Iris pigment epithelial cell (primary cell): ENCODE measurements at regions not wholly inside any gene's neighbourhood (a gene's known extent, or its start where the extent isn't known, plus 50 kb on each side); places are given as distances from the start of the nearest gene placed in this dataset.
"Not testable (repeated sequence)": the region's sequence is repeated elsewhere in the genome, so short reads cannot be mapped to it uniquely, and the experiment has no call there.

ENCODE experiments used
- DNase-seq: peaks from one replicate; pipeline ENCODE4 v3.0.0-alpha.2; 2011; ENCODE audit warnings: low read depth

DNA sequence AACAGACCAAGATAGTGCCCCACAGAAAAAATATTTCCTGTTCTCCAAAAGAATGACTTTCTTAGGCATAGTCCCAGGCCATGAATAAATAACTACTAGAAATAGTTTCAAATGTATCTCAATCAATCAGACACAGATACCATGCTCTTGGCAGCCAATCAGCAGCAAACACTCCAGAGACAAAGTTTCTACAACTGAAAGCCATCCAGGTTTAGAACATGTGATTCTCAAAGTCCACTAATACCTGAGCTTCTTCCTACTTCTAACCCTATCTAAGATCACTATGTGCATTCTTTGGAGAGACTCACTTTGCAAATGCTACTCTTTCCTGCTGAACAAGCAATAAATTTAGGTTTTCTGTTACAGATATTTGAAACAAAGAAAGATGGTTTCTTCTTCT lies 425.8 kb upstream of the GRIN3A start:
- DNase-seq = no peak

DNA sequence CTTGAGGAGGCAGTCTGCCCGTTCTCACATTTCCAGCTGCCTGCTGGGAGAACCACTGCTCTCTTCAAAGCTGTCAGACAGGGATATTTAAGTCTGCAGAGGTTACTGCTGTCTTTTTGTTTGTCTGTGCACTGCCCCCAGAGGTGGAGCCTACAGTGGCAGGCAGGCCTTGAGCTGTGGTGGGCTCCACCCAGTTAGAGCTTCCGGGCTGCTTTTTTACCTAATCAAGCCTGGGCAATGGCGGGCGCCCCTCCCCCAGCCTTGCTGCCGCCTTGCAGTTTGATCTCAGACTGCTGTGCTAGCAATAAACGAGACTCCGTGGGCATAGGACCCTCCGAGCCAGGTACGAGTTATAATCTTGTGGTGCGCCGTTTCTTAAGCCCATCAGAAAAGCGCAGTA lies 414.6 kb upstream of the GRIN3A start:
- not testable (repeated sequence) for DNase-seq

DNA sequence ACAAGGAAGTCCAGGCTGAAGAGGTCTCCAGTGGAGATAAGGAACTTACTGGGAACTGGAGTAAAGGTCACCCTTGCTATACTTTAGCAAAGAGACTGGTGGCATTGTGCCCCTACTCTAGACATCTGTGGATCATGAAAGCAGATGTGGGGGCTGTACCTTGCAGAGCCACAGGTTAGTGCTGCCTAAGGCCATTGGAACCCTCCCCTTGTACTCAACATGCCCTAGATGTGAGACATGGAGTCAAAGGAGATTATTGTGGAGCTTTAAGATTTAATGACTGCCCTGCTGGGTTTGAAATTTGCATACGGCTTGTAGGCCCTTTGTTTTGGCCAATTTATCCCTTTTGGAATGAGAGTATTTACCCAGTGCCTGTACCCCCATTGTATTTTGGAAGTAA lies 397.3 kb upstream of the GRIN3A start:
- DNase-seq = no peak

DNA sequence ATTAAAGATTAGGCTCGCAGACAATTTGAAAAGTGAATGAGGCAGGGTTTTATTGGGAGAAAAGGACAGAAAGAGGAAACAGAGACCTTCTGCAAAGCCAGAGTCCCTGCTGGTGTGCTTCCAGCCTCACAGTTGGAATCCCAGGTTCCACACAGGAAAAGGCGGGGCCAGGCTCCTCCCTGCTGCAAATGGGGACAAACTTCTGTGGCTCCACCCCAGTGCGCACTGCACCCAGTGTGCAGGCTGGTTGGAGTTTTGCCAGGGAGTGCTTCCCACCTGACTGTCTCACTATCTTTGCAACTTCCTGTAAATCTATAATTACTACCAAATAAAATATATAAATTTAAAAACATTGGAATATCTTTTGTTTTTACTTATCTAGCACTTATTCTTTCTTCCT lies 386.0 kb upstream of the GRIN3A start:
- DNase-seq = no peak

DNA sequence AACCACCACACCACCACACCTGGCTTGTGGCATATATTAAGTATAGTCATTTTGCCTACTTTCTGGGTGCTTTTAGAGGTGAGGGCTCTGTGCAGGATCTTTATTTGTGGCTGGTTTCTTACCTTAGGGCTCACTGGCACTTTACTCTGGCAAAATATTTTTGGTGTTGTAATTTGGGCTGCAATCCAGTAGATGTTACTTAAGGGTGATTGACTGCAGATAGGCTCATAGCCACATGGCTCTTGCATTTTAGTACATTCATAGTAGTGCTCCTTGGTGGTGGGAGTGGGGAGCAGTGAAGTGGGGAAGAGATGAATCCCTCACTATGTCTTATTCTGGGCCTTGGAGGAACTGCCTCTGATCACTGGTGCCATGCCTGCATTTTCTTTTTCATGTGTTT lies 376.1 kb upstream of the GRIN3A start:
- no peak for DNase-seq

DNA sequence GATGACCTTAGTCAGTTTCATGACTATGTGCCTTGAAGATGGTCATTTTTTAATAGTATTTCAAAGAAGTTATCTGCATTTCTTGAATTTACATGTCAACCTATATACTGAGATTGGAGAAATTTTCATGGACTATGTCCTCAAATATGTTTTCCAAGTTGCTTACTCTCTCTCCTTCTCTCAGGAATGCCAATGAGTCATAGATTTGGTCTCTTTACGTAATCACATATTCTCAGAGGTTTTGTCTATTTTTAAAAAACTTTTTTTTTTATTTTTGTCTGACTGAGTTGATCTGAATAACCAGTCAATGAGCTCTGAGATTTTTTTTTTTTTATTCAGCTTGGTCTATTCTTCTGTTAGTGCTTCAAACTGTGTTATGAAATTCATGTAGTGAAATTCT lies 374.7 kb upstream of the GRIN3A start:
- DNase-seq = peak; percentile 8

DNA sequence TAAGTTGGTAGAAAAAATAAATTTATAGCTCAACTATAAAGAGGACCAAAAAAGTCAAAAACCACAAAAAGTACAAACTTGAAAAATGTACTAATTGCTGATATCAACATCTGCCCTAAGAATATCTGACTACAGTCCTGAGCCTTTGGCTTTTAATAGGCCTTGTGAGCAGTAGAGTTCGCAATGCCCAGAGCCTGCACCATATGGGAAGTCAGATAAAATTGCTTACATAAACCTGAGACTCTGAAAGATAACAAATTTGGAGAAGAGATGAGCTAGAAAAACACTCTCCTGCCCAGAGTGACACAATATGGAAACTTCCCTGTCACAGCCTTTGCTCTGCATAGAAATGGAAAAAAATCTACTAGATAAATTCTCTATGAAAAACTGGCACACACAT lies 368.0 kb upstream of the GRIN3A start:
- no peak for DNase-seq

DNA sequence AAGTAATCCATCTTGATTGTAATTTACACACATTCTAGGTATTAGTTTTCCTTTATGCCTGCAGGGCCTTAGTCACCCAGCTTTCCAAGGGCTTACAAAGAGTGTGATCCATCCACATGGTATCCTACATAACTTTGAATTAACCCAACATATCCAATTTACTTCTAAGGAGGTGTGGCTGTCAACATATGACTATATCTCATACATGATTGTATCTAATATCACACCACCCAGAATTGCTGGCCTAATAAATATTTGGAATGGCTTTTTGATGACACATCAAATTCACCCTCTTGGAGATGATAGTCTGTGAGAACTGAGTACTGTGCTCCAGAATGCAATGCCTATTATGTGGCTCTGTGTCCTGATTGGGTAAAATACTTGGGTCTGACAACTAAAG lies 363.3 kb upstream of the GRIN3A start:
- peak; percentile 8 for DNase-seq

DNA sequence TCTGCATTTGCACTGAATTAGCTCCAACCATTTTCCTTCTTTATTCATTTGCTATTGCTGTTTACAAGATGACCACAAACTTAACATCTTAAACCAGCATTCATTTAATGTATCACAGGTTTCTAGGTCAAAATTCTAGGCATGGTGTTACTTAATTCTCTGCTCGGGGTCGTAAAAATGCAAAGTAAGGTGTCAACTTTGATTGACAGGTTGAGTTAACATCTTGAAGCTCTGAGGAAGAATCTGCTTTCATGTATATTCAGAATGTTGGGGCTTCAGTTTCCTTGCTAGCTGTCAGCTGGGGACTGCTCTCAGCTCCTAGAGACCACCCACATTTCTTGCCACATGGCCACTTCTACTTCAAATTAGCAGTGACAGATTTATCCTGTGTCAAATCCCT lies 348.7 kb upstream of the GRIN3A start:
- DNase-seq = no peak

DNA sequence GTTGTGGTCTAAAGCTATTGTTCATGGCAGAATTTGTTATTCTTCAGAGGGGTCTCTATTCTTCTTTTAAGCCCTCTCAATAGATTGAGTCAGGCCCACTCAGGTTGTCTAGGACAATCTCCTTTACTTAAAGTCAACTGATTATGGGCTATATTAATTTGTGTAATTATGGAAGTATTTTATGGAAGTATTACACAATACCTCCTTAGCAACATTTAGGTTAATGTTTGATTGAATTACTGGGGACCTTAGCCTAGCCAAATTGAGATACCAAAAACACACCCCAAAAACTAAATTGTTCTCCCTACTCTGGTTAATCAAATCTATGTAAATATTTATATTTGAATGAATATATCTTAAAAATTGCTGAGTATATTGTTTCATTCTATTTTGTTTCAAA lies 347.1 kb upstream of the GRIN3A start:
- DNase-seq = no peak

DNA sequence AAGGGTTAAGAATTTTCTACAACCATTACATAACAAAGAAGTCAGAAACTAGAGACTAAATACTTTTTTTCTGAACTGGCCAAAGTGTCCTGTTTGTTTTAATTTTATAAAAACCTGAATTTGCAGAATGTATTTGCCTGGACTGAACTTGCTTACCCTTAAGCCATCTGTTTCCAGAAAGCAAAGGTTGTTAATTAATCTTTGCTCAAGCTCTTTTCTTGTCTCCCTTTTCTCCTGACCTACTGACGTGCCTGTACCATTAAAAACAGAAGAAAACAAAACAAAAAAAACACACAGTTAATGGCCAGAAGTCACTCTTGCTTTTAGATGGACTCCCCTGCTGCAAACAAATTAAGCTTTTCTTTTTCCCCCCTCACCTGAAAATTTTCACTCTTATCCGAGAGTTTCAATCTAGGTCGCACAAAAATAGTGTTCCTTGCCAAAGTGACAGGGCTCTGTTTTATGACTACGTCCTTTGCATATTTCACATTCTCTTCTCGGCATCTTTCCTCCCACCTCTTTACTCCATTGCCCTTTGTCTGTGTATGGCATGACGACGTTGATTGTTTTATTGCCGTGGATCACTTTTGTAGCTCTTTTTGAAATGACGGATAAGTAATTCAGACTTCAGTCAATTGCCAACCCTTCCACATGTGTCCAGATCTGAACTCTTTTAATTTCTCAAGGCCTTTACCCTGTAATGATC lies 333.8 kb upstream of the GRIN3A start:
- DNase-seq = no peak

DNA sequence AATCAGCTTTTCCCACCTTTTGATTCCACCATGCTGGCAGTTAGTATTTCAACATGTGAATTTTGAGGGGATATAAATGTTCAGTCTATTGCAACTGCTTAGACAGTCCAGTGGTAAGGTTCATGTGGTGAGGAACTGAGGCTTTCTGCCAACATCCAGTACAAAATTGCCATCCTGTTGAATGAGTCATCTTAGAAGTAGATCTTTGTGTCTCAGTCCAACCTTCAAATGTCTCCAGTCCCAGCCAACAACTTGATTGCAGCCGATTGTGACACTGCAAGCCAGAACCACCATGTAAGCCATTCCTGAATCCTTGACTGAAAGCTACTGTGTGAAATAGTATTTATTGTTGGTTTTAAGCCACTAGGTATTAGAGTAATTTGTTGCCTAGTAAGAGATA lies 331.5 kb upstream of the GRIN3A start:
- peak; percentile 20 for DNase-seq

DNA sequence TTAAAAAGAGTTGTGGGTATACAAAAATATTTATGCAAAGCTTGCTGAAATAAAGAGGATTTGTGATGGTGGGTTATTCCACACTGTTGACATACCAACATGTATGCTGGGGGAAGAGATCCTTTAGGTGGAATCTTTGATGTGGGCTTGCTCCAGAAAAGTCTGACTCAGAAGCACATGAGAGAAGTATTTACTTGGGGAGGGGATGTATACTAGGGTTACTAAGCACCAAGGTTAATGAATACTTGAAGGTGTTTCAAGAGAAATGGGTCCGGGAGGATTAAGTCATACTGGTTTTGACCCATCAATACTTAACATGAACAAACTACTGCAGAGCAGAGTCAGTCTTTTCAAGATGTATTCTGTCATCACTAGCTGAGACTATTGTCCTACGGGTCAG lies 316.4 kb upstream of the GRIN3A start:
- no peak for DNase-seq

DNA sequence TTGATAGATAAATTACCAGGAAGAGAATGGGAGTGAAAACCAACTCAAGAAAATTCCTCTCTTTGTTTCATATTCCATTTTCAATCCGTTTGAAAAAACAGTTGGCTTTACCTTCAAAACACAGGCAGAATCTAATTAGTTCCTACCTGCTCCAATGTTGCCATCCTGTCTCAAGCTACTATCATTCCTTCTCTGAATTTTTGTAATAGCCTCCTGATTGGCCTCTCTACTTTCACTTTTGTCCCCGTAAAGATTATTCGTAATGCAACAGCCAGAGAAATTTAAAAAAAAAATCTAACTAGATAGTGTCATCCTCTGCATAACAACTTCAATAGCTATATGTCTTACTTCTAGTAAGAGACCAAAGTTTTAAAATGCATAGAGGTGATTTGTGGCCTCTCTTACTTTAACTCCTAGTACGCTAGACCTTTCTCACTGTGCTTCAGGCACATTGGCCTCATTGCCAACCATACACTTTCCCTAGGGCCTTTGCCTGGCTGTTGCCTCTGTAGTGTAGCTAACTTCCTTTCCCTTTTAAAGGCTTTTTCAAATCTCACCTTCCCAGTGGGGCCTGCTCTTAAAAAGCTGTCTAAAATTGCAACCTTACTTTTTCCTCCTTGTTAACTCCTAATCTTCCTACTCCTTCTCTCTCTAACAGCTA lies 311.3 kb upstream of the GRIN3A start:
- DNase-seq = no peak

DNA sequence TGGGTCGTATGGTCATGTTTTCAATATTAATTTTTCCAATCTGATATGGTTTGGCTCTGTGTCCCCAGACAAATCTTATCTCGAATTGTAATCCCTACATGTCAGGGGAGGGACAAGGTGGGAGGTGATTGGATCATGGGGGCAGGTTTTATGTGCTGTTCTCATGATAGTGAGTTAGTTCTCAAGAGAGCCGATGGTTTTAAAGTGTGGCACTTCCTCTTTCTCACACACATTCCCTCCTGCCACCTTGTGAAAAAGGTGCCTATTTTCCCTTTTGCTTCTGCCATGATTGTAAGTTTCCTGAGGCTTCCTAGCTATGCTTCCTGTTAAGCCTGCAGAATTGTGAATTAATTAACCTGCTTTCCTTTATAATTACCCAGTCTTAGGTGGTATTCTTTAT lies 309.1 kb upstream of the GRIN3A start:
- DNase-seq = no peak

DNA sequence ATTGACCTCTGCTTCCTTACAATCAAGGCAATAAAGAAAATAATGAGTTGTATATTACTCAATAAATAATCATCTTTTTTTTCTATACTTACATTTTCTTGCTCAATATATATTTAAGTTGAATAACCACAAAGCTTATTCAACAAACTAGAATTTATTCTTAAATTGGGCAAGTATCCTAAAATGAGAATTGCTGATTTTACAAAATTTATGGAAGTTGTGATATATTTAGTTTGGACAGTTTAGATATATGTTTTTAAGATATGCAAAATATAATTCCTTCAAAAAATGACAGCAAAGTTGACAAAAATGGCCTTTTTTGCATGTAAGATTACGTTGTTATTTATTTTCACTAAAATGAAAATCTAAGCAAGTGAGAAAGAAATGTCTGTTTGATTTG lies 305.7 kb upstream of the GRIN3A start:
- no peak for DNase-seq

DNA sequence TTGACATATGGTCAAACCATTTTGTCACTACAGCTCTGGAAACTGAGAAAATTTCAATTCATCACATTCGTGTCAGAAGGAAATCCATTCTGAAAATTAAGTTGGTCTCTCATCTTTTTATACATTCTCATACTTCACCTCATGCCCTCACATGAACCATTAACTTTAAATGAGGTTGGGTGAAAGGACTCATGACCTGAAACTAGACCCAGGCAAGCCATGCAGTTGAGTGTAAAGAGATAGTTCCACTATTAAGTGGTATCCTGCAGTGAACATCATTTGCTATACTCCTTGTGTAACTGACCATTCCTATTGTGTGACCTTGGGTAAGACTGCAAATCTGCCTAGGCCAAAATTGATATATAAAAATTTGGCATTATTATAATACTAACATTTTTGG lies 299.6 kb upstream of the GRIN3A start:
- no peak for DNase-seq

DNA sequence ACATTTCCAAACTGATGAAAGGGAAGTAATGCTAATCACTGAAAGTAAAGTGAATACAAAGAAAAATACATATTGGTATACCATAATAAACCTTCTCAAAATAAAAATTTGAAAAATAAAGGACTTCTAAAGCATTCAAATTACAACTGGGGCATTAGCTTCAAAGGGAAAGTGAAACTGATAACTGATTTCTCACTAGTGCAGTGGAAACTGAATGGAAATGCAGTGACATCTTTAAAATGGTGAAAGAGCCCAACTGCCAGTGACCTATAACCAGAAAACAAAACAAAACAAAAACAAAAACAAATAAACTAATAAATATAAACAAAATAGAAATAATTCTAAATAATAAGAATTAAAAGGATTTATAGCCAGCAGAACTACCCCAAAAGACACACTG lies 297.5 kb upstream of the GRIN3A start:
- no peak for DNase-seq

DNA sequence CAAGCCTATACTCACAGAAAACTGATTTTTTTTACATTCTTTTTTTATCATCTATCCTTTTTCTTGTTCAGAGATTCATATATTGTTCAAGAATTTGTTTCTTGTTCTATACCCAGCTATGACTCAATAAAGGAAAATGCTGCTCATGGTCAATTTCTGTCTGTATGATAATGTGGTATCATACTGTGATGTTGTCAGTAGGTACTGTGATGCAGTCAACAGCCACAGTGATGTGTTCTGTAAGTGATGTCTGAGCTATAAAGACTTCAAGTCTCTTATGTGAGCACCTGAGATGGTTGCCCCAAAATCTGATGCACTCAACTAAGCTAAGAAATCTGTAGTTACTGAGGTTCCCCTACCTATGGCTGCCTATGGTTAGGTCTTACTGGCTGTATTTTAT lies 294.2 kb upstream of the GRIN3A start:
- DNase-seq = no peak

DNA sequence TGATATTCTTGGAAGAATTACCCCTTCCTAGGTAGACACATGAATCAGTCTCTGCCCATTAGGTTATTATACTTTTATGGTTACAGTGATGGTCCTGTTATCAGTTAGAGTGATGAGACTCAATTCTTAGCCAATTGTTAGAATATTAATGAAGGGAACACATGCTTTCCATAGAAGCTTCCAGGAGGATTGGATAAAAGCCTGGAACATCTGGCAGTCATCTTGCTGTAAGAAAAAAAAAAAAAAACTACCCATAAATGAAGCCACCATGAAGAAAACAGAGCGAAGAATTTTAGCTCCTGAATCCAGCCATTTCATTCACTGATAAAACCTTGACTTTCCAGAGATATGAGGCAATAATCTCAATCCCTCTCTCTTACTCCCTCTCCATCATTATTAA lies 262.5 kb upstream of the GRIN3A start:
- DNase-seq = no peak

DNA sequence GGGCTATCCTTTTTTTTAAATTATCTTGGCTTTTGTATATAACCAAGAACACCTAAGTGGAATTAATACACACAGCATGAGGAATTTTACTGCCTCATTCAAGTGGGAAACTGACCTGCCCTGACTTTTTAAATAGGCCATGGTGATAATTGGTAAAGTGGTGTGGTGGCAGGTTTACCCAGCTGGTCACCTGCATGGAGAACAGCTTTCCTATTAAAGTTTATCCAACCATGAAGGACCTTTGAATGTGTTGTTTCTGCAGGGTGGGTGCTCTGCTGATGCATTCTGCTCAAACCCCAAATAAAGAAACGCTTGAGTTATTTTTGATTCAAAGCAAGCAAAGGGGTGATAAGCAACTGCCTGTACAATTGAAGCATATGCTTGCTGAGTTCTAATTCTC lies 261.0 kb upstream of the GRIN3A start:
- DNase-seq = no peak

DNA sequence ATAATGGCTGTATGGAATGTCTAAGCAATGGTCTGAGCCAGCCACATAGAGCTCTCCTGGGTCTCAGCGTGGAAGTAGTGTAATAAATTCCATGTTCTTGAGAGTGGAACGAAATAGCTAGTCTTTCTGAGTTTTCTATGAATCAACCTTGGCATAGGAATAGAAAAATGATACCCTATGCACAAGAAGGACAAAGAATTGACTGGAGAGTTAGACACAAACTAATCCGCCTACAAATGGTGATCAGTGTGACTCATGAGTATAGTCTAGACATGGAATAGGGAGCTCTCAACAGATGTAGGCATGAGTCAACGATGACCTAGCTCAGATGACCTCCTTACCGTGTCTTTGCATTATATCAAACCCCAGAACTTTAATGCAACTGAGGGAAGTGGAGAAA lies 256.8 kb upstream of the GRIN3A start:
- DNase-seq = peak; percentile 73

DNA sequence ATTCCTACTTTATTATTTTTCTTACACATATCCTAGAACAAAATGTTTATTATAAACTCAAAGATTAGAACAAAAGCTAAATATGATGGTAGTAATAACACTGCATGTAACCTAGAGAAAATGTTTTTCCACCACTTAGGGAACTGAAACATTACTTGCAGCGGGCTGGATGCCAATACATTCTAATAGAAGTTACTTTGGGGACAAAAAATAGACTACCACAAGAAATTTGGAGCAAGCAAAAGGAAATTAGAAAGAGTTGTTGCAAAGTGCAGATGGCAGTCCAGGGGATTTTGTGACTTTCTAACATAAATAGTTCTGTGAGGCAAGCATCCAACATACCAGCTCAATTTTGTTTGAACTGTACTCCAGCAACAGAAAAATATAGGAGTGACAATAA lies 255.3 kb upstream of the GRIN3A start:
- no peak for DNase-seq

DNA sequence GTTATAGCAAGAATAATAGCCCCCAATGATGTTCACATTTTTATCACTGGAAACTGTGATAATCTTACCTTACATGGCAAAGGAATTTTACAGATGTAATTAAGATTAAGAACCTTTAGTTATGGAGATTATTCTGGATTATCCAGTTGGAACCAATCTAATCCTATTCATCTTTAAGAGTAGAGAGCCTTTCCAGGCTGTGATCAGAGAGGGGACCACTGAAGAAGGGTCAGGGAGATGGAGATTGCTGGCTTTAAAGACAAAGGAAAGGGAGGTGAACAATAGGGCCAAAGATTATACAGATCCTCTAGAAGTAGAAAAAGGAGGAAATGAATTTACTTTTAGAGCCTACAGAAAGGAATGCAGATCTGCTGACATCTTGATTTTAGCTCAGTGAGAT lies 253.5 kb upstream of the GRIN3A start:
- no peak for DNase-seq
